VCaP (cell line): ENCODE measurements at regions not wholly inside any gene's neighbourhood (a gene's known extent, or its start where the extent isn't known, plus 50 kb on each side); places are given as distances from the start of the nearest gene placed in this dataset.

Experiments
- H3K27ac ChIP-seq: fragments of 450-650 bp; 2 replicates; pipeline ENCODE4 v1.5.1; 2017
- TF ChIP-seq, protein P1 (sequence below): fragments of 450-650 bp; conservative IDR thresholded peaks from 2 replicates; pipeline ENCODE4 v1.5.1; 2017; ENCODE audit warnings: mild to moderate bottlenecking, moderate library complexity

- H3K27ac ChIP-seq: no peak overlapping the region
- TF ChIP-seq, protein P1, sequence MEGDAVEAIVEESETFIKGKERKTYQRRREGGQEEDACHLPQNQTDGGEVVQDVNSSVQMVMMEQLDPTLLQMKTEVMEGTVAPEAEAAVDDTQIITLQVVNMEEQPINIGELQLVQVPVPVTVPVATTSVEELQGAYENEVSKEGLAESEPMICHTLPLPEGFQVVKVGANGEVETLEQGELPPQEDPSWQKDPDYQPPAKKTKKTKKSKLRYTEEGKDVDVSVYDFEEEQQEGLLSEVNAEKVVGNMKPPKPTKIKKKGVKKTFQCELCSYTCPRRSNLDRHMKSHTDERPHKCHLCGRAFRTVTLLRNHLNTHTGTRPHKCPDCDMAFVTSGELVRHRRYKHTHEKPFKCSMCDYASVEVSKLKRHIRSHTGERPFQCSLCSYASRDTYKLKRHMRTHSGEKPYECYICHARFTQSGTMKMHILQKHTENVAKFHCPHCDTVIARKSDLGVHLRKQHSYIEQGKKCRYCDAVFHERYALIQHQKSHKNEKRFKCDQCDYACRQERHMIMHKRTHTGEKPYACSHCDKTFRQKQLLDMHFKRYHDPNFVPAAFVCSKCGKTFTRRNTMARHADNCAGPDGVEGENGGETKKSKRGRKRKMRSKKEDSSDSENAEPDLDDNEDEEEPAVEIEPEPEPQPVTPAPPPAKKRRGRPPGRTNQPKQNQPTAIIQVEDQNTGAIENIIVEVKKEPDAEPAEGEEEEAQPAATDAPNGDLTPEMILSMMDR: no peak
Measured at GRCh38 chr10:21100190-21100589, 203.1 kb upstream of the NEBL start.

- TF ChIP-seq, protein P1: no peak
- H3K27ac ChIP-seq: no peak overlapping the region
Measured at GRCh38 chr10:21099291-21100062, 202.4 kb upstream of the NEBL start.

GRCh38 chr10:21097926-21098355, 200.8 kb upstream of the NEBL start:
- H3K27ac ChIP-seq: no peak overlapping the region
- TF ChIP-seq, protein P1: no peak

- TF ChIP-seq, protein P1: no peak
Measured at GRCh38 chr10:21095494-21096055, 198.5 kb upstream of the NEBL start.

GRCh38 chr10:21095073-21095472, 198.0 kb upstream of the NEBL start:
- TF ChIP-seq, protein P1: no peak

More at GRCh38 chr10:21095494-21096055, 198.5 kb upstream of the NEBL start:
- no peak overlapping the region for H3K27ac ChIP-seq

DNA sequence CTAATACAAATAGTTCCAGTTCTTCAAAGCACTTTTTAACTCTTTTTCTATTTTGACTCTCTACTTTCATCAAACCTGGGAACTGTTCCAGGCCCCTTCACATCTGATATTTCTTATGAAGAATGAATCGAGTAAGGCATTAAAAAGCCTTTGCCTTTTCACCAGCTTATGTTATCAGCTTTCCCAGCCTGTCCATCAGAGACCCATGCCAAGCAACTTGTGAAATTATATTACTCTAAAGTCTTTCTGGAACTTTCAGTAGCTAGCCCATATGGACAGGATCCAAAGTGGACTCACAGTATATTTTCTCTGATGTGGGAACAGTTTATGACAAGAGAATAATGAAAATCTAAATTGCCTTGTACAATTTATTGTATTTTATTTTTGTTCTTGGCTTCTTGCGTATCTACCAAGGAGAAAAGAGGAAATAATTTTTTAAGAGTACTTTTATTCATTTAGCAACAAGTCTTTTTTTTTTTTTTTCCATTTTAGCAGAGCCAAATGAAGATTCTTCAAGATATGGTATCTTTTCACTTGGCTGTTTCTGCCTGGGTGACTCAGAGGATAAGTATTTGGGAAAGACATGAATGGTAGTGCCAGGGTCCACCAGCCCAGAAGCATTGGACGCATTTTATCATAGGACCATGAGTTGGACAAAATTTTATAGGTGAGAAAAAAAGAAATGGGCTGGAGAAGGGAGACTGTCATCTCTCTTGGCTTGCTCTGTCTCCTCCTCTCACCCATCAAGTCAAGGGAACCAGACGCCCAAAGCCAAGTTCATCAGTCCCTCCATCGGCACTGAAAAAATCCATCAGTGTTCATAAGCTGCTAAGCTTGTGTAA, 195.8 kb upstream of the NEBL start:
- H3K27ac ChIP-seq: no peak overlapping the region
- TF ChIP-seq, protein P1: no peak

More at GRCh38 chr10:21095073-21095472, 198.0 kb upstream of the NEBL start:
- no peak overlapping the region for H3K27ac ChIP-seq

GRCh38 chr10:21090609-21091082, 193.5 kb upstream of the NEBL start:
- TF ChIP-seq, protein P1: no peak
- H3K27ac ChIP-seq: no peak overlapping the region
